GM18909 (cell line): ENCODE measurements at regions not wholly inside any gene's neighbourhood (a gene's known extent, or its start where the extent isn't known, plus 50 kb on each side); places are given as distances from the start of the nearest gene placed in this dataset.

Source experiments
- ATAC-seq: cut with Tn5 transposase; IDR thresholded peaks from one replicate; pipeline ENCODE4 v1.9.1; 2021; ENCODE audit warnings: mild to moderate bottlenecking; ENCODE audit not compliant: unreplicated experiment, poor library complexity

- ATAC-seq, result no peak
Observed at GRCh38 chr20:40254023-40254772, 434.8 kb downstream of the MAFB start.

GRCh38 chr20:40251284-40251932 lies 437.6 kb downstream of the MAFB start:
- no peak for ATAC-seq

- ATAC-seq, result no peak
Observed at GRCh38 chr20:40249805-40250204, 439.2 kb downstream of the MAFB start.

- ATAC-seq, result no peak
Observed at GRCh38 chr20:40245829-40246228, 443.2 kb downstream of the MAFB start.

- ATAC-seq, result no peak
Observed at GRCh38 chr20:40244286-40244685, 444.8 kb downstream of the MAFB start.

DNA sequence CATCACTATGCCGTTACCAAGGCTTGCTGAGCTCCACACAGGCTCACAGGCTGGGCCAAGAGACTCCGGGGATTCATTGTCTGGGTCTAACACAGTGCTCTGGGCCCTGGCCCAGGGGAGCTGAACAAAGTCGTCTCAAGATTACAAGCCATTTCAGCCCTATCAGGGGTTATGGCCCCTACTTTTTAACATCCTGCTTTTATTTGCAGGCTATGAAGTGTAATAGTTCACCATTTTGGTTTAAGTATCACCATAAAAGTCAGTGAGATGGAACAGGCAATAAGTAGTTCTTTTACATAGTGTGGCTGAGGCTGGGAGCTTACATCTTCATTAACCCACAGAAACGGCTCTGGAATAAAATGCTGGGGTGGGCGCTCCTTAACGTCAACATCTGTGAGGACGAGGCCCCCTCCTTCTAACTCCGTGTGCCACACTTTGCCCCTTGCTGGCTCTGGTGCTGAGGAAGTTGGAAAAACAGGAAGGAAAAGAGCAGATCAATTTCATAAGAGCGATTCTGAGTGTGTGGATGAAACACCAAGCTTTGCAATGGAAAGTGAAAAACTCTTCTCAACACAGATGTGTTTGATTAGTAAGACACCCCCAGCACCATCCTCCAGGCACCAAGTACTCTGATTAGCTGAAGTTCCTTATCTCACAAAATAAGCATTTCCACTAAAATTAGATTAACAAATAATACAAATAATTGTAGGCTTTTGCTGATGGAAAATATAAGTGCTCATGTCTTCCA lies 447.3 kb downstream of the MAFB start:
- no peak for ATAC-seq

DNA sequence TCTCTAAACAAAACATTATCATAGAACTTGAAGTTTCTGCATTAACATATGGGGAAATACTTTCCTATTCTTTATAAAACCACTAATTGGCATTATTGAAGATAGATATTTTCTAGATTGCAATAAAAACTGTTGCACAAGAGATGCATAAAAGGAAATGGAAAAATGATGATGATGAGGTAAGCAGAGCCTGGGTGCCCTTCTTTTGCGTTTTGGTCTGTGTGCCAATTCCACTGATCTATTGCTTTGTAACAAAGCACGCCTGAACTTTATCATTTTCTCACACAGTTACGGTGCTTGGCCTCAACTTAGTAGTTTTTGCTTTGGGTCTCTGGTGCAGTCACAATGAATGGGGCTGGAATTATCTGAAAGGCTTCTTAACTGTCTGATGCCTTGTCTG lies 450.5 kb downstream of the MAFB start:
- ATAC-seq, result no peak

GRCh38 chr20:40234593-40234992 lies 454.4 kb downstream of the MAFB start:
- ATAC-seq, result no peak

GRCh38 chr20:40233406-40233805 lies 455.6 kb downstream of the MAFB start:
- no peak for ATAC-seq

GRCh38 chr20:40232756-40233155 lies 456.3 kb downstream of the MAFB start:
- ATAC-seq, result no peak

GRCh38 chr20:40232273-40232672 lies 456.8 kb downstream of the MAFB start:
- no peak for ATAC-seq

GRCh38 chr20:40230486-40230885 lies 458.6 kb downstream of the MAFB start:
- ATAC-seq, result no peak

- ATAC-seq, result no peak
Observed at GRCh38 chr20:40225596-40225995, 463.4 kb downstream of the MAFB start.

- ATAC-seq, result no peak
Observed at GRCh38 chr20:40223810-40224209, 465.2 kb downstream of the MAFB start.

DNA sequence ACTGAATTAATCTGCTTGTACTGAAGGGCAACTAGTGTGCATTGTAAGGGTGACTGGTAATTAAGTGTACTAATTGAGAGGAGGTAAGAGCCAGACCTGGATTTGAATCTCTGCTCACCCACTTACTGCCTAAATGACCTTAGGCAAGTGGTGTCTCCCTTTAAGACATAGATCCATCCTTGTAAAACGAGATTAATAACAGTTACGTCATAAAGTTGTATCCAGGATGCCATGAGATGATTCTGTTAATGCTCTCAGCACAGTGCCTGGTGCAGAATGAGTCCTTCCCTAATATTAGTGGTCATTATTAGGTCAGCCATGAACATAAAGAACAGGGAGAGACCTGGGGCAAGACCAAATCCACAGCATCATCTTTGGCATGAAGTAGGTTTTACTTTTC lies 470.1 kb downstream of the MAFB start:
- no peak for ATAC-seq

- no peak for ATAC-seq
Observed at GRCh38 chr20:40218316-40218969, 470.6 kb downstream of the MAFB start.

DNA sequence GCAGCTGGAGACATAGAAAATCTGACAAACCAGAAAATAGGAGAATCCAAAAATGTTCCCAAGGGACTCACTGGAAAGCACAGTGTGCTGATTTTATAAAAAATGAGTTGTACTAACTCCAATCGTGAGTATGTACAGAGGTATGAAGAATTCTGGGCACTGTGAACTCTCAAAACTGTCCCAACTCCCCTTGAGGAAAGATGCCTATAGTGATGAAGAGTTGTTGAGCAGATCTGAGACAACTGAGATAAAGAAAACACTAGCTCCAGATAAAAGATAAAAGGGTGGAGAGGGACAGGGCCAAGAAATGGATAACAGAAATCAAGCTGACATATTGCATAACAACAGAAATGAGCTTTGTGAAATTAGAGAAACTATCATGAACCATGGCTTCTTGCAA lies 481.4 kb downstream of the MAFB start:
- no peak for ATAC-seq

DNA sequence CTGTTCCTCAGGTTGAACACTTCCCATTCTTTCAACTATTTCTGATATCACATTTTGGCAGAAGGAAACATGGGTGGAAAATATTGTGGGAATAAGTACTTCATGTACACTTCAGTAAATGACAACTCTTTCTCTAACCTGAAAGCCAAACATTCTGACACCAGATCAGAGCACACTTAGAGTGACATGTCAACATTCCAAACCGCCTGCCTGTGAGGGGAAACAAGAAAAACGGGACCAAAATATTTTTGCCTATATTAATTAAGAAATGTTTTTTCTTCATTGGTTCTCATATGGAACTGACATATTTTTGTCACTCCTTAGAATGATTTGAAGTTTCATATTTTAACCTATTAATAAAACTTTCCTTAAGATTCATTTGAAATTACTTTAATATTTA lies 483.1 kb downstream of the MAFB start:
- no peak for ATAC-seq

GRCh38 chr20:40203032-40203431 lies 486.0 kb downstream of the MAFB start:
- ATAC-seq, result no peak

GRCh38 chr20:40197691-40198090 lies 491.3 kb downstream of the MAFB start:
- ATAC-seq, result no peak
